GM23338 (cell line): ENCODE measurements at regions not wholly inside any gene's neighbourhood (a gene's known extent, or its start where the extent isn't known, plus 50 kb on each side); places are given as distances from the start of the nearest gene placed in this dataset.

Experiments used
- ATAC-seq: fragments of 200-7000 bp; cut with Tn5 transposase; 3 replicates; pipeline ENCODE4 v1.9.1; 2020
- DNase-seq: peaks from one replicate; pipeline ENCODE4 v3.0.0-alpha.2; 2015; ENCODE audit warnings: low spot score
- H2AFZ ChIP-seq: fragments of 200-600 bp; sonication (generic); 2 replicates; pipeline ENCODE4 v1.8.0; 2016; ENCODE audit warnings: antibody characterized with exemption, mild to moderate bottlenecking, moderate library complexity
- H3F3A ChIP-seq: fragments of 200-600 bp; sonication (generic); replicated peaks from 2 replicates; pipeline ENCODE4 v1.8.0; 2017; ENCODE audit warnings: antibody characterized with exemption, mixed run types, low read depth
- H3K27ac ChIP-seq: fragments of 200-600 bp; sonication (generic); 2 replicates; pipeline ENCODE4 v1.6.1; 2016; ENCODE audit warnings: low read depth
- H3K27me3 ChIP-seq: fragments of 200-600 bp; sonication (generic); 2 replicates; pipeline ENCODE4 v1.8.0; 2016; ENCODE audit warnings: mild to moderate bottlenecking, mixed run types, moderate library complexity; ENCODE audit not compliant: insufficient read depth
- H3K36me3 ChIP-seq: fragments of 200-600 bp; sonication (generic); 2 replicates; pipeline ENCODE4 v1.8.0; 2016; ENCODE audit warnings: mild to moderate bottlenecking; ENCODE audit not compliant: insufficient read depth
- H3K4me1 ChIP-seq: fragments of 200-600 bp; sonication (generic); 2 replicates; pipeline ENCODE4 v1.8.0; 2016; ENCODE audit warnings: mild to moderate bottlenecking, moderate library complexity; ENCODE audit not compliant: insufficient read depth
- H3K4me2 ChIP-seq: fragments of 200-600 bp; sonication (generic); 2 replicates; pipeline ENCODE4 v1.7.1; 2017; ENCODE audit warnings: mixed run types
- H3K4me3 ChIP-seq: fragments of 200-600 bp; sonication (generic); 2 replicates; pipeline ENCODE4 v1.6.1; 2016; ENCODE audit warnings: mixed run types
- H3K79me2 ChIP-seq: fragments of 200-600 bp; sonication (generic); replicated peaks from 2 replicates; pipeline ENCODE4 v1.8.0; 2017; ENCODE audit warnings: mild to moderate bottlenecking; ENCODE audit not compliant: insufficient read depth
- H3K9me2 ChIP-seq: fragments of 200-600 bp; sonication (generic); 2 replicates; pipeline ENCODE4 v1.8.0; 2017; ENCODE audit not compliant: insufficient read depth
- H4K20me1 ChIP-seq: fragments of 200-600 bp; sonication (generic); replicated peaks from 2 replicates; pipeline ENCODE4 v1.8.0; 2017; ENCODE audit warnings: mild to moderate bottlenecking; ENCODE audit not compliant: insufficient read depth
- H3K27ac Mint-ChIP-seq: 2 replicates; pipeline ENCODE4 v1.8.0; 2020; ENCODE audit warnings: inconsistent platforms, mild to moderate bottlenecking, moderate library complexity, mixed read lengths
- H3K27me3 Mint-ChIP-seq: 3 replicates; pipeline ENCODE4 v1.8.0; 2022; ENCODE audit warnings: low read depth, mild to moderate bottlenecking, moderate library complexity, mixed read lengths, inconsistent platforms; ENCODE audit not compliant: insufficient read depth, poor library complexity
- H3K36me3 Mint-ChIP-seq: 3 replicates; pipeline ENCODE4 v1.8.0; 2021; ENCODE audit warnings: low read depth, mild to moderate bottlenecking, inconsistent platforms, moderate library complexity, mixed read lengths
- H3K4me1 Mint-ChIP-seq: 3 replicates; pipeline ENCODE4 v1.8.0; 2020; ENCODE audit warnings: mild to moderate bottlenecking, inconsistent platforms, mixed read lengths
- H3K4me3 Mint-ChIP-seq: 3 replicates; pipeline ENCODE4 v1.8.0; 2021; ENCODE audit warnings: moderate library complexity, mild to moderate bottlenecking, inconsistent platforms, mixed read lengths
- H3K9me3 Mint-ChIP-seq: 3 replicates; pipeline ENCODE4 v1.8.0; 2020; ENCODE audit warnings: moderate library complexity, mild to moderate bottlenecking, inconsistent platforms, mixed read lengths
- CREB1 ChIP-seq: fragments of 250-450 bp; sonication (Bioruptor Pico); IDR thresholded peaks from 2 replicates; pipeline ENCODE4 v1.5.0; 2020; ENCODE audit warnings: low read depth, mild to moderate bottlenecking, moderate library complexity
- ETS1 ChIP-seq: IDR thresholded peaks from 2 replicates; pipeline ENCODE4 v1.6.1; 2016; ENCODE audit warnings: antibody characterized with exemption
- EZH2 ChIP-seq: fragments of 200-600 bp; sonication (generic); IDR thresholded peaks from one replicate; pipeline ENCODE4 v1.8.0; 2017; ENCODE audit warnings: antibody characterized with exemption, mild to moderate bottlenecking, low read depth; ENCODE audit not compliant: unreplicated experiment
- EZH2phosphoT487 ChIP-seq: fragments of 200-600 bp; sonication (generic); IDR thresholded peaks from one replicate; pipeline ENCODE4 v1.8.1; 2018; ENCODE audit warnings: antibody characterized with exemption; ENCODE audit not compliant: unreplicated experiment
- JUNB ChIP-seq: IDR thresholded peaks from one replicate; pipeline ENCODE4 v1.6.1; 2016; ENCODE audit warnings: antibody characterized with exemption; ENCODE audit not compliant: unreplicated experiment
- REST ChIP-seq: IDR thresholded peaks from one replicate; pipeline ENCODE4 v1.6.1; 2018; ENCODE audit warnings: antibody characterized with exemption; ENCODE audit not compliant: unreplicated experiment
- ZNF114 ChIP-seq: fragments of 250-450 bp; sonication (Bioruptor Pico); IDR thresholded peaks from 2 replicates; pipeline ENCODE4 v1.5.0; 2020; ENCODE audit warnings: mild to moderate bottlenecking, moderate library complexity
- ZNF462 ChIP-seq: fragments of 250-450 bp; sonication (Bioruptor Pico); IDR thresholded peaks from 2 replicates; pipeline ENCODE4 v1.5.0; 2020; ENCODE audit warnings: mild to moderate bottlenecking, moderate library complexity

DNA sequence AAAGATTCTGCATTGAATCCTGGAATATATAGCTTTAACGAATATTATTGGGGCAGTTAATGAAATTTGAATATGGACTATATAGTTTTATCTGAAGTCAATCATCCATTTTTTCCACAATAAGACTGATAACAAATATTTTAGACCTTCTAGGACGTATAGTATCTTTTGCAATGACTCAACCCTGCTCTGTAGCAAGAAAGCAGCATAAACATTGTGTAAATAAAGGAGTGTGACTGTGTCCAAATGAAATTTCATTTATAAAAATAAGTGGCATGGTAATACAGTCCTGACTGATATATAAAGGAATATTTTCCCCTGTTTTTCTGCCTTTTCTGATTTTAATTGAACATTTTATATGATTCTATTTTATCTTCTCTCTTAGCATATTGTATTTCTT lies 947.7 kb upstream of the SLIT2 start:
- H3K27me3 Mint-ChIP-seq = no peaks in the 10 kb centered on the region
- H2AFZ ChIP-seq = no peak overlapping the region
- H3K4me3 ChIP-seq = no peak overlapping the region
- no peaks in the 10 kb centered on the region for H3K9me2 ChIP-seq
- no peak for ATAC-seq
- no peaks in the 10 kb centered on the region for H3F3A ChIP-seq
- H3K27ac ChIP-seq = no peak overlapping the region
- no peak overlapping the region for H3K4me2 ChIP-seq
- no peak for TF ChIP-seq EZH2
- no peak for TF ChIP-seq CREB1
- TF ChIP-seq ZNF114 (CRISPR knock-in tag) = no peak
- no peak for TF ChIP-seq EZH2phosphoT487
- TF ChIP-seq REST = no peak
- TF ChIP-seq ZNF462 (CRISPR knock-in tag) = no peak
- no peak for TF ChIP-seq ETS1
- TF ChIP-seq JUNB = no peak
- H3K79me2 ChIP-seq = no peaks in the 10 kb centered on the region
- no peaks in the 10 kb centered on the region for H3K36me3 ChIP-seq
- no peaks in the 10 kb centered on the region for H3K4me1 Mint-ChIP-seq
- H3K4me3 Mint-ChIP-seq = no peak overlapping the region
- no peaks in the 10 kb centered on the region for H4K20me1 ChIP-seq
- DNase-seq = no peak
- H3K4me1 ChIP-seq = no peaks in the 10 kb centered on the region
- peaks cover 6% of the 10 kb centered on the region; the same call in 1 of the 3 replicates for H3K36me3 Mint-ChIP-seq
- H3K27ac Mint-ChIP-seq = no peak overlapping the region
- peaks cover 9% of the 10 kb centered on the region for H3K9me3 Mint-ChIP-seq
- no peaks in the 10 kb centered on the region for H3K27me3 ChIP-seq
